22Rv1 (cell line): ENCODE measurements at regions not wholly inside any gene's neighbourhood (a gene's known extent, or its start where the extent isn't known, plus 50 kb on each side); places are given as distances from the start of the nearest gene placed in this dataset.

Experiments
- H3K27ac ChIP-seq: fragments of 450-650 bp; 2 replicates; pipeline ENCODE4 v1.5.1; 2017
- CTCF ChIP-seq: fragments of 450-650 bp; IDR thresholded peaks from 2 replicates; pipeline ENCODE4 v1.5.1; 2017; ENCODE audit warnings: mild to moderate bottlenecking
- ZFX ChIP-seq: fragments of 450-650 bp; IDR thresholded peaks from 2 replicates; pipeline ENCODE4 v1.6.1; 2017; ENCODE audit warnings: antibody characterized with exemption, borderline replicate concordance

DNA sequence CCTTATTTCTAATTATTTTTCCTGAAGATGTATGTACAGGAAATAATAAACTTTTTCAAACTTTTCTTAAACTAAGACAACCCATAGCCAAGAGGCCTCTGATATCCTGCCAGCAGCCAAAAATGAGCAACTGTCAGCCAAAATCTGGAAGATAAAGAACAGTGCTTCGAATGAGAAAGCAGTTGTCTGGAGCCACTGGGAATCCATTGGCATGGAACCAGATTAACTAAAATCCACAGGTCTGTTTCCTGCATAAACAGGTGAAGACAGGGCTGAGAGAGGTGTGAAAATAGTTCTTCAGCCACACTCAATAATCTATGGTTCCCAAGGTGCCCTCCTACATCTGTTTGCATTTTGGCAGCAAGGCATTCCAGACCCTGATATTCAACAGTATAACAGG lies 1076.7 kb upstream of the PIK3C3 start:
- TF ChIP-seq ZFX, result no peak
- H3K27ac ChIP-seq, result no peak overlapping the region

DNA sequence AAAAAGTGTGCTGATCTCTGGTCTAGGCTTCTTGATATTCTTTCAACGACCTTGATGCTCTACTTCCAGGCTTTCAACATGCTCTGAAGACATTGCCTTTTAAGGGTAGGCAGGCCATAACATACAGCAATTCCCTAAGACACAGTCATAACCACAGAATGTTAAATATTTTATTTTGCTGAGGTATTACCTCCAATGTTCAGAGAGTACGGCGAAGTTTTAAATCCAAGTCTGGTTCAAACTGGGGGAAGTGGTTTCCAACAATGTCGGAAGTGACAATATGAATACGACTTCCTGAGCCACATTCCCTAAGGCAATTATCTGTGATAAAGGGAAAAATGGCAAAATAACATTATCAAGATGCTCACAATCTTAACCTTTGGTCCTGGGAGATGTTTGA lies 1077.9 kb upstream of the PIK3C3 start:
- TF ChIP-seq CTCF, result no peak
- no peak for TF ChIP-seq ZFX
- no peak overlapping the region for H3K27ac ChIP-seq

- no peak overlapping the region for H3K27ac ChIP-seq
- no peak for TF ChIP-seq ZFX
- no peak for TF ChIP-seq CTCF
These were observed 1079.9 kb upstream of the PIK3C3 start for GRCh38 chr18:40875101-40875615.

GRCh38 chr18:40874233-40874632 lies 1080.8 kb upstream of the PIK3C3 start:
- TF ChIP-seq ZFX (no peak), CTCF (no peak)

DNA sequence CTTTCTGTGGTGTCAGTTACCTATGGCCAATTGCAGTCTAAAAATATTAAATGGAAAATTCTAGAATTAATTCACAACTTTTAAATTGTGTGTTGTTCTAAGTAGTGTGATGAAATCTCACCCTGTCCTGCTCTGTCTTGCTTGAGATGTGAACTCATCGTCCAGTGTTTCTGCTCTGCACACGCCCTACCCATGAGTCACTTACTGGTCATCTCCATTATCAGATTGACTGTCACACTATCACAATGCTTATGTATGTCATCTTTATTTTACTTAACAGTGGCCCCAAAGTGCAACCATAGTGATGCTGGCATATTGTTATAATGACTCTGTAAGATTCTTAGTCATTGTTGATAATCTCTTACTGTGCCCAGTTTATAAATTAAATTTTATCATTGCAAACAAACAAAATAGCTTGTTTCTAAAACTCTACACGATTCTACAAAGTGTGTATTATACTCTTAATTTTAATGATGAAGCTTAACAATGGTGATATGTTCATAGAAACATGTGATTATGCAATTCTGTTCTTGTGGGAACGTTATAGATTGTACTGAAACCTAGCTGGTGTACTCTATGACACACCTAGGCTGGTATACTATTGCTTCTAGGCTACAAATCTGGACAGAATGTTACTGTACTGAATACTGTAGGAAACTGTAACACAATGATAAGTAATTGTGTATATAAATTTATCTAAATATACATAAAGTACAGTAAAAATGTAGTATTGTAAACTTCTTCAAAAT lies 1086.8 kb upstream of the PIK3C3 start:
- no peak for TF ChIP-seq CTCF
- no peak for TF ChIP-seq ZFX
- H3K27ac ChIP-seq, result no peak overlapping the region

More at GRCh38 chr18:40874233-40874632, 1080.8 kb upstream of the PIK3C3 start:
- H3K27ac ChIP-seq, result no peak overlapping the region

- H3K27ac ChIP-seq, result no peak overlapping the region
- TF ChIP-seq CTCF (no peak), ZFX (no peak)
These were observed 1087.6 kb upstream of the PIK3C3 start for GRCh38 chr18:40867459-40867858.

GRCh38 chr18:40866968-40867367 lies 1088.1 kb upstream of the PIK3C3 start:
- TF ChIP-seq CTCF (no peak), ZFX (no peak)
- no peak overlapping the region for H3K27ac ChIP-seq

DNA sequence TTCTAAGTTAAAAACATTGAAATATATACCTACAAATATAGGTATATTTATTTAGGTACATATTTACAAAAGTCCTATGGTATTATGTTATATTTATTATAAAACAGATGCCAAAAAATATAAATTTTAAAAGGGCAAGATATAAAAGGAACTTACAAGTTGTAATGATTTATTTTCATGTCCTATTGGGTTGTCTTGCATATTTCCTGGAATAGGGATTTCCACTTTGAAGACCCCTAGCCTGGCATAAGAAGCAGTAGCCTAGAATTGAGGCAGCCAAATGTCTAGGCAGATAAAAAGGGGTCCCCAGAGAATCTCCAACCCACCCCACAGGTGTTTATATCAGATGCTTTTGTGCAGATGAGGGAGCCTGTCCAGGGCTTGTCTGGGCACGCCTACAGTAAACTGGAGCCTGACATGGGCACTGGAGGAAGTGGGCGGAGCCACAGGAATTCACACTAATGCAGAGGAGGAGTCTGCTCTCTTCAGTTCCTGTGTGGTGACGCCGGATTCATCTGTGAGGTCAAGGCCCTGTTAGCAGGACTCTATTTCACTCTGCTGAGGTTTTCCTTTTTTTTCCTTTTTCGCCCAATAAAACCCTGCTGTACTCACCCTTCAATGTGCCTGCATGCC lies 1088.9 kb upstream of the PIK3C3 start:
- TF ChIP-seq CTCF (no peak), ZFX (no peak)
- H3K27ac ChIP-seq, result no peak overlapping the region
